Type B pancreatic cell (in vitro differentiated cells): ENCODE measurements at regions not wholly inside any gene's neighbourhood (a gene's known extent, or its start where the extent isn't known, plus 50 kb on each side); places are given as distances from the start of the nearest gene placed in this dataset.

ENCODE experiments used
- DNase-seq: peaks from one replicate; pipeline ENCODE4 v3.0.0; 2021; ENCODE audit warnings: mixed read lengths; ENCODE audit not compliant: unreplicated experiment; ENCODE audit errors: extremely low spot score
- H3K27ac Mint-ChIP-seq: 2 replicates; pipeline ENCODE4 v1.8.0; 2021; ENCODE audit warnings: mild to moderate bottlenecking, mixed read lengths
- H3K27me3 Mint-ChIP-seq: 2 replicates; pipeline ENCODE4 v1.8.0; 2021; ENCODE audit warnings: mixed read lengths
- H3K36me3 Mint-ChIP-seq: 2 replicates; pipeline ENCODE4 v1.8.0; 2021; ENCODE audit warnings: mixed read lengths
- H3K4me1 Mint-ChIP-seq: one replicate; pipeline ENCODE4 v1.8.0; 2021; ENCODE audit warnings: mixed read lengths; ENCODE audit not compliant: unreplicated experiment
- H3K4me3 Mint-ChIP-seq: 2 replicates; pipeline ENCODE4 v1.8.0; 2021; ENCODE audit warnings: mild to moderate bottlenecking, mixed read lengths
- H3K9me3 Mint-ChIP-seq: 2 replicates; pipeline ENCODE4 v1.8.0; 2021; ENCODE audit warnings: mixed read lengths
- TF ChIP-seq, protein P1 (sequence below): fragments of 200-600 bp; sonication (generic); conservative IDR thresholded peaks from 2 replicates; pipeline ENCODE4 v1.5.0; 2021; ENCODE audit warnings: antibody characterized with exemption, mild to moderate bottlenecking

DNA sequence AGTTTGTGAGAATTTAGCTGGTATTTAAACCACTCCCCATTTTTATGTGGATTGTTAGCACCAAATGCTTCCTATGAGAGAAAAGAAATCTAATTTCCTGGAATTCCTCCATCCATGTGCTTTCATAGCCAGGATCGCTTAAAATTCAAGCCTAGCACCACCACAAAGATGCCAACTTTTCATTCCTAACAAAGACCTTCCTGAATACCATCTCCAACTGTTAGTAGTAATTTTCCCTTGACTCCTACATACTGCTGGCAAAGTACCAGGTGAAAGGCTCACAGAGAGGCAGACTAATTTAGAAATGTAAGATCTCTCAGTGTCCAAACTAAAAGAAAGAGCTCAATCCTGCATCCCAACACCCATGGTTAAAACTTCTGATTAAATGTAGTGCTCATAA is 386.3 kb downstream of the KCTD12 start:
- H3K27me3 Mint-ChIP-seq = peaks cover 12% of the 10 kb centered on the region
- no peak overlapping the region for H3K27ac Mint-ChIP-seq
- no peak overlapping the region for H3K4me3 Mint-ChIP-seq

DNA sequence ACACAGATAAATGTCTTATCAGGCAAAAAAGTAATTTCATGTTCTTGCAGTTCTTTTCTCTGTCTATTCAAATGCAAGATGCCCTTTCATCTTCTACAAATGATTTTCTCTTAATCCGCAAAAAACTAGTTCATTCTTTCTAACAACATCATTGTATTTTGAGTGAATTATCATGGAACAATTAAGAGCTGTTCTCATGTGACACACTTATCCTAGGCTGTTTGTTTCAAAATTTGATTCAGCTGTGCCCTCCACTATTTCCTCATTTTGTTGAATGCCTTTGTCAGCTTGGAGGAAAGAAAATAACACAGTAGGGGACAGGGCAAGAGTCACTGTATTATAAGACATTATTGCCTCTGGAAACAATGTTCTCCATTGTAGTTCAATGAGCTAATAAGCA is 396.9 kb downstream of the KCTD12 start:
- TF ChIP-seq, protein P1, sequence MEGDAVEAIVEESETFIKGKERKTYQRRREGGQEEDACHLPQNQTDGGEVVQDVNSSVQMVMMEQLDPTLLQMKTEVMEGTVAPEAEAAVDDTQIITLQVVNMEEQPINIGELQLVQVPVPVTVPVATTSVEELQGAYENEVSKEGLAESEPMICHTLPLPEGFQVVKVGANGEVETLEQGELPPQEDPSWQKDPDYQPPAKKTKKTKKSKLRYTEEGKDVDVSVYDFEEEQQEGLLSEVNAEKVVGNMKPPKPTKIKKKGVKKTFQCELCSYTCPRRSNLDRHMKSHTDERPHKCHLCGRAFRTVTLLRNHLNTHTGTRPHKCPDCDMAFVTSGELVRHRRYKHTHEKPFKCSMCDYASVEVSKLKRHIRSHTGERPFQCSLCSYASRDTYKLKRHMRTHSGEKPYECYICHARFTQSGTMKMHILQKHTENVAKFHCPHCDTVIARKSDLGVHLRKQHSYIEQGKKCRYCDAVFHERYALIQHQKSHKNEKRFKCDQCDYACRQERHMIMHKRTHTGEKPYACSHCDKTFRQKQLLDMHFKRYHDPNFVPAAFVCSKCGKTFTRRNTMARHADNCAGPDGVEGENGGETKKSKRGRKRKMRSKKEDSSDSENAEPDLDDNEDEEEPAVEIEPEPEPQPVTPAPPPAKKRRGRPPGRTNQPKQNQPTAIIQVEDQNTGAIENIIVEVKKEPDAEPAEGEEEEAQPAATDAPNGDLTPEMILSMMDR = no peak
- H3K4me1 Mint-ChIP-seq = peaks cover 17% of the 10 kb centered on the region
- H3K9me3 Mint-ChIP-seq = no peaks in the 10 kb centered on the region
- no peak for DNase-seq
- no peaks in the 10 kb centered on the region for H3K36me3 Mint-ChIP-seq
- no peak overlapping the region for H3K27ac Mint-ChIP-seq
- no peak overlapping the region for H3K4me3 Mint-ChIP-seq
- no peaks in the 10 kb centered on the region for H3K27me3 Mint-ChIP-seq

More for the DNA sequence above, 386.3 kb downstream of the KCTD12 start:
- TF ChIP-seq, protein P1 = no peak
- no peaks in the 10 kb centered on the region for H3K36me3 Mint-ChIP-seq
- no peak for DNase-seq
- no peaks in the 10 kb centered on the region for H3K9me3 Mint-ChIP-seq
- H3K4me1 Mint-ChIP-seq = peaks cover 7% of the 10 kb centered on the region

DNA sequence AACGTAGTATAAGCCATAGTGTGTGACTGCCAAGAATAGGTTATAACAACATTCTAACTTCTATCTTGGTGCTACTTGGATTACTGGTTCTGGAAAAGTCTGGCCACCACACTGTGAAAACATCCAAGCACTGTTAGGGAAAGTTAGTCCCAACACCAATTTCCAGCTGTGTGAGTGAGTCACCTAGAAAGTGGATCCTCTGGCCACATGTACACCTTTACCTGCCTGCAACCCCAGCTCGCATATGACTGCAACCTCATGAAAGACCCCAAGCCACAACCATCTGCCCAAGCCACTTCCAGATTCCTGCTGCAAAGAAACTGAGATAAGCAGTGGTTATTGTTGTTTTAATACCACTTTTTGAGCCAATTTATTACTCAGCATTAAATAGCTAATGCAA is 404.5 kb downstream of the KCTD12 start:
- H3K27ac Mint-ChIP-seq = no peak overlapping the region
- TF ChIP-seq, protein P1 = no peak
- no peaks in the 10 kb centered on the region for H3K36me3 Mint-ChIP-seq
- no peaks in the 10 kb centered on the region for H3K27me3 Mint-ChIP-seq
- no peak overlapping the region for H3K4me3 Mint-ChIP-seq
- peaks cover 4% of the 10 kb centered on the region for H3K9me3 Mint-ChIP-seq
- no peaks in the 10 kb centered on the region for H3K4me1 Mint-ChIP-seq
- no peak for DNase-seq

DNA sequence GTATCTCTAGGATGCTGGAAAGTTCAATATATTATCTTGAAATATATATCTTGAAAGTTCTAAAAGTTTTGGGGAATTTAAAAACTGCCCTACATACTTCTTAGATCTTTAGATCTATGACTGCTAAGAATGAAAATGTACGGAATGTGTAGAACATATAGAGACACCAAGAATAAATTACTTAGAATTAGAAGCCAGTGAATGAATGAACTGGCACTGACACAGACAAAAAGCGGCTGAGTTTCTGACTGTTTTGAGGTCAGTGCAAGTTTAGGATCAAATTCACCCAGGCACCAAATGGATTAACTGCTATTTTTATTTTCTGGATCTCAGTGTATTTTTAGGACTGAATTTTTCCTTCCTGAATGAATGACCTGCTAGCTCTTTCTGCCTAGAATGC is 411.2 kb downstream of the KCTD12 start:
- H3K9me3 Mint-ChIP-seq = peaks cover 4% of the 10 kb centered on the region
- H3K27ac Mint-ChIP-seq = no peak overlapping the region
- TF ChIP-seq, protein P1 = no peak
- DNase-seq = no peak
- peaks cover 18% of the 10 kb centered on the region for H3K4me1 Mint-ChIP-seq
- H3K27me3 Mint-ChIP-seq = peaks cover 13% of the 10 kb centered on the region
- H3K36me3 Mint-ChIP-seq = no peaks in the 10 kb centered on the region
- H3K4me3 Mint-ChIP-seq = no peak overlapping the region

DNA sequence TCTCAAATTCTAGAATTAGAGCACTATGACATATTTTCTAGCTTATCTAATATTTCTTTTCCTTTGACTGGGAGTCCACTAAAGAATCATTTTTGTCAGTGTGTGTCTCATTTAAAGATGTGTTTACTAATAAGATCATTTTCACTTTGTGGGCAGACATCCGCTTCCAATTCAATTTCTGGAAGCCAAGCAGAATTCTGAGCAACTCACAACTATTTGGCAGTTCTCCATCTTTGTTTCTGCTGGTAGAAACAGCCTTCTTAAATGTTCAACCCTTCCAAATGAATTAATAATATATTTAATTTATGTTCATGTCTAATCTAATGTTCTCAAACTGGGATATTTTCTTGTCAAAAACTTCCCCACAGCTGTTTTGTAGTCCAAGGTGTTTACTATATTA is 411.8 kb downstream of the KCTD12 start:
- Mint-ChIP-seq H3K4me3 (no peak overlapping the region), H3K9me3 (peaks cover 4% of the 10 kb centered on the region), H3K27ac (no peak overlapping the region), H3K36me3 (no peaks in the 10 kb centered on the region), H3K27me3 (peaks cover 13% of the 10 kb centered on the region), H3K4me1 (peaks cover 18% of the 10 kb centered on the region)
- TF ChIP-seq, protein P1 = no peak
- DNase-seq = no peak

DNA sequence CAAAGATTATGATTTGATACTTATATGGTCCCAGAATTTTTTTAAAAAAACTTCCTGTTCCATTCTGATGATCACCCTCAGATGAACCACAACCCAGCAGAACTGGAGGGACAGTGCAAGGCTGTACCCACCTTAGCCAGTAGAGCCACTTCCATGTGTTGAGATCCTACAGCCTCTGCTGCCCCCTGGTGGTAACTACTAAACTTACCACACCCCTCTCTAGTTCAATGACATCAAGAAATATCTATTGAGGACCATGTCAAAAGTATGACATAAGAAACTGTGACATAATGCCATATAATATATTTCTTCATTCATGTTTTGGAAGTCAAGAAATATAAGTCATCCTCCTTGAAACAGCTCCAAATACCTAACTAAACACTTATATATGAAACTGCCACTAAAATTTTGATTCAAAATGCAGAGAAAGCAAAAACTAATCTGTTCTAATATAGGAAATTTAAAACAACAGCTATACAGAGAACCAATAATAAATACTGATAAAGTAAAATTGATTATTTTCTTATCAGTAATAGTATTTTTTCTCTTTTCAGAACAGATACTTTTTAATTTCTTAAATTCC is 412.6 kb downstream of the KCTD12 start:
- Mint-ChIP-seq H3K4me1 (peaks cover 18% of the 10 kb centered on the region), H3K36me3 (no peaks in the 10 kb centered on the region), H3K27ac (no peak overlapping the region), H3K27me3 (peaks cover 13% of the 10 kb centered on the region), H3K9me3 (peaks cover 4% of the 10 kb centered on the region), H3K4me3 (no peak overlapping the region)
- TF ChIP-seq, protein P1 = peak; percentile 94
- peak; percentile 75 for DNase-seq
